HG03575 (cell line): ENCODE measurements at regions not wholly inside any gene's neighbourhood (a gene's known extent, or its start where the extent isn't known, plus 50 kb on each side); places are given as distances from the start of the nearest gene placed in this dataset.
"Not testable (repeated sequence)": the region's sequence is repeated elsewhere in the genome, so short reads cannot be mapped to it uniquely, and the experiment has no call there.

ENCODE experiments used
- ATAC-seq: cut with Tn5 transposase; IDR thresholded peaks from one replicate; pipeline ENCODE4 v1.9.1; 2021; ENCODE audit not compliant: unreplicated experiment, insufficient number of reproducible peaks, low FRiP score; ENCODE audit errors: extremely low read depth

DNA sequence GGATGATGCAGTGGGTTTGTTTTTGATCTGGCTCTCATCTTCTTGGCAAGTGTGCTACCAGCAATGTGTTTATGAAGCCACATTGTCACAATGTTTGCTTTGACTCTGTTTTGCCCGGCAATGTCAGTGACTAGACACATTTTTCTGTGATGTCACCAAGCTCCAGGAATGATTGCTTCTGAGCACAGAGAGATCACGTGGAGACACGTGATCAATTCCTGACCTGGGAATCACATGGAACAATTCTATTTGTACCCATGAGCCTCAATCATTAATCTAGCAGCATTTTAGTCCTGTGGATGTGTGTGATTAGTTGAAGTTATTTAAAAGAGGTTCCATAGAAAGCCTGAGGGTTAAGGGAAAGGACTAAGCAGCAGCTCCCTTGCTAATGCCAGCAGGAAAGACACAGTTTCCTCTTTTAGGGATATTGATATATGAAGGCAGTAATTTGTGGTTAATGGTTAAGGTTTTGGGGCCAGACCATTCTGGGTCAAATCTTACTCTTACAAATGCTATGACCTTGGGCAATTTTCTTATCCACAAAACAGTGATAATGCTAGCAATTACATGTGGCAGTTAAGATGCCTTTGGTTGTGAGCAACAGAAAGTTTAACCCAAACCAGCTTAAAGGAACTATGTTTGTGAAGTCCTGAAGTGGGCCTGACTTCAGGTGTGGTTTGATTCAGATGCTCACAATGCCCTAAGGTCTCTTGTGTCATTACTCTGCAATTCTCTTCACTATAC is 59.0 kb downstream of the FASLG start:
- no peak for ATAC-seq

GRCh38 chr1:172719066-172719627 is 60.2 kb downstream of the FASLG start:
- ATAC-seq: no peak

- ATAC-seq: no peak
These were observed 60.8 kb downstream of the FASLG start for GRCh38 chr1:172719694-172720138.

DNA sequence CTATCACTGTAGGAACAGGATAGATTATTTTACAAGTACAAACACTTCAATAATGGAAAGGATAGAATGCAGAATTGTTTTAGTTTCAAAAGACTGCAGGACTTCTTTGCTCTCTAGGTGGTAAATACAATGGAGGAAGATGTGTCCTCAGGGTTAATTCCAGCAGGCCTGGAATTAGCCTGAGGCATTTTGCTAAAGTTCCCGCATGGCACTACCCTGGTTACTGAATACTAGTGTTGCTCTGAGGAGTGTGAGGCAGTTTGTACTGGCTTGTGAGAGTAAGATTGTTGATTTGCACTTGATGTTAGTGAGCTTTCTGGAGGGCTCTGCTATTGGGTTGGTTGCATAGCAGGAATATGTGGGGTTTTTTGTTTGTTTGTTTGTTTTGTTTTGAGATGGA is 61.4 kb downstream of the FASLG start:
- ATAC-seq: no peak

GRCh38 chr1:172723251-172723650 is 64.3 kb downstream of the FASLG start:
- ATAC-seq: no peak

DNA sequence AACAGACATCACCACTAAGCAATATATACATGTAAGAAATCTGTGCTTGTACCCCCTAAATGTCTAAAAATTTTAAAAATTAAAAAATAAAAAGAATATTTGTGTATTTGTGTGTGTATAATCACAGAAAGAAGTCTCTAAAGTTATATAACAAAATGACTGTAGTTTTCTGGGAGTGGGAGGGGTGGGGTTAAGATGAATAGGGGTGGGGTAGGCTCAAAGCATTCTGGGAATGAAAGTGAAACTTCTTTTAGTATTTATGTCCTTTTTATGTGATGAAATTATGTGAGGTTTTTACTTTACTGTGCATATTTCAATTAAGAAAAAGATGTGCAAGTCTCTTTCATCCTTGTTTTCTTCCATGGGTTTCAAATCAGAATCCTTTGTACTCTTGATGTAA is 65.3 kb downstream of the FASLG start:
- ATAC-seq: no peak

DNA sequence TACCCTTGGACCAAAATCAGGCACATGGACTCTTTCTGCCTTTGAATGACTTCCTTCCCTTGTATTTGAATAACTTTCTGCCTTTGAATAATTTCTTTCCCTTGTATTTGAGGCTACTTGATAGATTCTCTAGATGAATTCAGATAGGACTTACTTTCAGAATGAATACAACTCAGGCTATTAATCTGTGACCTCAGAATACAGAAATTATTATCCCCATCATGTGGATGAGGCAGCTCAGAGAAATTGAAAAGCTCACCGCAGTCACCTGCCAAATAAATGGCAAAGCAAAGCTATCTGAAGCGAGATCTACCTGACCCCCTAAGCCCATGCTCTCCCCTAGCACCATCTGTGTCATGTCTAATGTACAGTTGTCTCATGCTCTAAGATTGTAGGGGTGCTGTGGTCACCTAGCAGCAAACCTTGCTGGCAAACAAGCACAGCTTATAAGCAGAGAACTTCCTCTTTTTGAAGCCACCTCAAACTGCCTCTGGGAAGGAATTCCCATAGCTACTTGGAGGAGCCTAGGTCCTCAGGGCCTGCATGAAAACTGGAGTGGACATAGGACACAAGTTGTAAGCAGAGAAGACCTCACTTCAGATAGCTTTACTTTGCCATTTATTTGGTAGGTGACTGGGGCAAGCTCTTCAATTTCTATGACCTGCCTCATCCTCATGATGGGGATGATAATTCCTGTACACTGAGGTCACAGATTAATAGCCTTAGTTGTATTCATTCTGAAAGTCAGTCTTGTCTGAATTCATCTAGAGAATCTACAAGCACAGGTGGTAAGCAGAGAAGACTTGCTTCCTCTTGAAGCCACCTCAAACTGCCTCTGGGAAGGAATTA is 66.1 kb downstream of the FASLG start:
- ATAC-seq: peak; percentile 52

DNA sequence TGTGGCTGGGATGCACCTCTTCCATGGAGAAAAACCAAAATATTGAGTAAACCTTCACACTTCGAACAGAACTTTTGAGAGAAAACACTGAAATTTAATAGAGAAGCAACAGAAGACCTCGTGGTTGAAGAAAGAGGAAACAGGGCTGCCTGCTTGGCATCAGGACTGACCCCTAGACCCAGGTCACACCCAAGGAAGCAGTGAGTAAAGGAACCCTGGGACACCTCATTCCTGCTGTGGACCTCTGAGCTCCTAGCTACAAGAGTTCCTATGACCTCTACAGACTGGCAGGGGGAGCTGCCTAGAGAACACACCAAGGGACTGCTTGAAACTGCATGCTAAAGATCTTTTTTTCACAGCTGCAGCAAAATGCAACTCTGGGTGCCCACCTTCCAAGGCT is 67.8 kb downstream of the FASLG start:
- no peak for ATAC-seq

DNA sequence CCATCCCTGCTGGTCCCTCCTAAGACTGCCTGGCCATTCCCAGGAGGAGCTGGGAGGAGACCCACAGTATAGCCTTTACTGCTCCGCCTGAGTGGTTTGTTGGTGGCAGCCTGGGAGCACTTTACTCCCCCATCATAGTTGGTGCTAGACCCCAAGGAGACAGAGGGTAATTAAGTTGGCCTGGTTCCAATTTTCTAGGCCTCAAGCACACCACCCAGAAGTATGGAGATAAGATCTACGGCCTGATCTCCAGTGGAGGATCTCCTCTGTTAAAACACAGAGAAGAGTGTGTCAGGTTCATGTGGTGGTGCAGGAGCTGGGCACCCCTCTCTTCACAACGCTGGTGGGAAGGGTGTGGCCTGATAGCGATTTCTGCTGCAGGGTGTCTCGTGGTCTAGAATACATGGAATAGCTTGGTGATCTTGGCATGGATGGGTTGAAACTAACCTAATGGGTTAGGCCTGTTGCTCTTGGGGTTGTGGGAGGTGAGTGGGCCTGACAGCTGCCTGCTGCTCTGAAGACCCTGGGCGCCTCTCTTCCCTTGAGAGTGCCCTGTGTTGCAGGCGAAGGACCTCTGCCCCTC is 68.5 kb downstream of the FASLG start:
- ATAC-seq: no peak

DNA sequence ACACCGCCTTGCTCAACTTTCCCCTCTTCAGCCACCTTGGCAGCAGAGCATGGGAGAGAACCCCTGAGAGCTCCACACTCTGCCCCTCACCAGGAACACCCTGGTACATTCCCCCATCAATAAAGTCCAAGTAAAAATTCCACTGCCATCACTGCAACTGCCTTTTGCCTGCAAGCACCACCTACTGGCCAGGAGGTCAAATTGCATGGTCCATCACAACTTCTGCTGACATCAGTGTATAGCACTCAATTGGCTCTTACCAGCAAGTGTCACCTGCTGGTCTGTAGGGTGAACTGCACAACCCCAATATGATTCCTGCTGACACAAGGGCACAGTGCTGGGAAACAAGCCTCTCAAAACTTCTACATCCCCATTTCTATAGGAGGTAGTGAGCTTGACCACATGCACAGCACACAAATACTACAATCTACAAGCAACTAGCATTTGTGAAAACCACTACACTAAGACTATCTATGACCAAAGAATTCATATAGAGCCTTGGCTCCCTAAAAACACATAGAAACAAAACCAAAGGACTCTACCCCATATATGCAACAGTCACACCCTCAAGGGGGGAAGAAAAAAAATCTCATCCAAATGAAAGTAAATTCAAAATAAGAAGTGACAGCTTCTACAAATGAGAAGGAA is 69.2 kb downstream of the FASLG start:
- ATAC-seq: no peak

GRCh38 chr1:172728705-172729104 is 69.8 kb downstream of the FASLG start:
- not testable (repeated sequence) for ATAC-seq

- no peak for ATAC-seq
These were observed 73.5 kb downstream of the FASLG start for GRCh38 chr1:172732427-172732826.

DNA sequence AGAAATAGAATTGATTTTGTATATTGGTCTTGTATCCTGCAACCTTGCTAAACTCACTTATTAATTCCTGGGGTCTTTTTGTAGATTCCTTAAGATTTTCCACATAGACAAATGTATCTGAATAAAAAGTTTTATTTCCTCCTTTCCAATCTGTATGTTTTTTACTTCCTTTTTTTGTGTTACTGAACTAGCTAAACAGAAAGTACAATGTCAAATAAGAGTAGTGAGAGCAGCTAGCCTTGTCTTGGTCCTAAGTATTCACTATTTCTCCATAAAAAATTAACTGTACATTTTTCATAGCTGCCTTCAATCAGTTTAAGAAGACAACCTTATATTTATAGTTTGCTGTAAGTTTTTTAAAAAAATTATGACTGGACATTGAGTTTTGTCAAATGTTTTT is 74.9 kb downstream of the FASLG start:
- ATAC-seq: no peak

DNA sequence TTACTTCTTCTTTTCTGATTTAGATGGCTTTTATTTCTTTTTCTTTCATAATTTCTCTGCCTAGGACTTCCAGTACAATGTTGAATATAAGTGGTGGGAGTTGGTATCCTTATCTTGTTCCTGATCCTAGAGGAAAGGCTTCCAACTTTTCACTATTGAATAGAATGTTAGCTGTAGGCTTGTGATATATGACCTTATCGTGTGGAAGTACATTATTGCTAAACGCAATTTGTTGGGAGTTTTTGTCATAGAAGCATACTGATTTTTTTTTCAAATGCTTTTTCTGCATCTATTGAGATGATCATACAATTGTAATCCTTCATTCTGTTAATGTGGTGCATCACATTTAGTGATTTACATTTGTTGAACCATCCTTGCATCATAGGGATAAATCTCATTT is 79.5 kb downstream of the FASLG start:
- ATAC-seq: no peak

GRCh38 chr1:172742599-172743500 is 83.9 kb downstream of the FASLG start:
- ATAC-seq: no peak

DNA sequence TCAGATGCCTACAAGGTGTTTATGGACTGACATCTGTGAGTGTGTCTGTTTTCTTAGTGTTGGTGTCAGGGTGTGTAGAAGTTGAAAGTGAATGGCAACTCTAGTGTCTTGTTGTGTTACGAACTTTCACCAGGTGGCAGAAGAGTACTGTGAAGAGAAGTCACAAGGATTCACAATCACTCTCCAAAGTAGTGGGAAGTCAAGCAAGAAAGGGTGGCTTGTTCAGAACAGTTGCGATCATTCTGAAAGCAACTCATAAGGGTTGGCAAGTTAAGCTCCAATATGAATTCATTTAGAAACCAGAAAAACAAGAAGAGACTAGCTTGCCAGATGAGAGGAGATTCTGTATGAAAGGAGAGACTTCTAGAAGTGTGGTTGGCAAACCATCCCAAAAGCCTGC is 86.1 kb downstream of the FASLG start:
- ATAC-seq: peak; percentile 32

GRCh38 chr1:172746091-172746949 is 87.4 kb downstream of the FASLG start:
- ATAC-seq: peak; percentile 76
